HS-5 (cell line): ENCODE measurements at regions not wholly inside any gene's neighbourhood (a gene's known extent, or its start where the extent isn't known, plus 50 kb on each side); places are given as distances from the start of the nearest gene placed in this dataset.

Source experiments
- DNase-seq: peaks from one replicate; pipeline ENCODE4 v3.0.0-alpha.2; 2012; ENCODE audit warnings: low read depth

DNA sequence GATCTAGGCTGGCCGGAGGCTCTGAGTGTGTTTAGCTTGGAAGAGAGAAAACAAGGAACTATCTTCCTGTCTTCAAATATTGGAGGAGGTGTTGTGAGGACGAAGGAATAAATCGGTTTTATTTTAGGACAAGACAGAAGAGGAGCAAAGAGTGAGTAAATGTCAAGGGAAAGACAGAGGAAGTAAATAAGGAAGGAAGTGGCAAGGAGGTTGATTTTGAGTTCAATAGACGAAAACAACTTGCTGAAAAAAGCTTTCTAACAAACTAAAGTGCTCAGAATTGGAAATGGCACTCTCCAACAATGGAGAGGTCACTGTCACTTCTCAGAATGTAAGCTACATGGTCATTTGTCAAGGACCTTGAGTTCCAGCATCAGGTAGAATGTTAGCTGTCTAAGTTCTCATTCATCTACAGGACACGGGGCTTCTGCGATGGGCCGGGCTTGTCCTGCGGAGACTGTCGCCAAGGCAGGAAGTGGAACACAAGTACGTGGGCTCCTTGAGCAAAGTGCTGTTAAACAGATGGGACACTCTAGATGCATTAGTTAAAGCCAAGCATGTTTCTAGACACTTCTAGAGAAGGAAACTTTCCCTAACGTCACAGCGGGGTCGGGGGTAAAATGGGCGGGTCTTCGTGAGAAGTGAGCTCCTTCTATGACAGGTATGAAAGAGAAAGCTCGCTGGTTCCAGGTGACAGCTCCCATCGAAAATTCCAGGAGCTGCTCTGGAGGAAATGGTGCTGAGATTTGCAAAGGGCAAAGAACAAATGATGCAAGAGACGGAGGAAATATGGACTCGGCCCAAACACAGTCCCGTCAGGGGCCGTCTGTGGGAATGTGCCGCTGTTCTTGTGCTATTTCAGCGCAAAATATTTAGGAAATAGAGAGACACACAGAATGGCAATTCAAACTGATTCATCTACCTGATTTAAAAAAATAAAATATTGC, 103.9 kb upstream of the UBL3 start:
- DNase-seq: no peak

DNA sequence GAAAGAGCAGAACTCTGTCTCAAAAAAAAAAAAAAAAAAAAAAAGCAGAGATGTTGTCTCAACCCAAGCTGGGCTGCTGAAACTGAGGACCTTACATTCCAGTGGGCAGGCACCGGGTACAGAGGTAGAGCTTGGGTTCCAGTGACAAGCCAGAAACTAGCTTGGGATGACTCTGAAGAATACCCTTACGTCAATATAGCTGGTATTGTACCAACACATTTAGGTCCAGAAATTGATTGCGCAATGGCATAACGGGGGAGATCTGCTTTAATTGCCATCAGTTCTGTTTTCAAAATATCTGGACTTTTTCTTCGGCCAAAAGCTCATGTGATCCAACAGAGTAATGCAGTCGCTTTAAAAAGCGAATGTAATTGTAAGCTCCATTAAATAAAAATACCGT, 103.1 kb upstream of the UBL3 start:
- DNase-seq: no peak

DNA sequence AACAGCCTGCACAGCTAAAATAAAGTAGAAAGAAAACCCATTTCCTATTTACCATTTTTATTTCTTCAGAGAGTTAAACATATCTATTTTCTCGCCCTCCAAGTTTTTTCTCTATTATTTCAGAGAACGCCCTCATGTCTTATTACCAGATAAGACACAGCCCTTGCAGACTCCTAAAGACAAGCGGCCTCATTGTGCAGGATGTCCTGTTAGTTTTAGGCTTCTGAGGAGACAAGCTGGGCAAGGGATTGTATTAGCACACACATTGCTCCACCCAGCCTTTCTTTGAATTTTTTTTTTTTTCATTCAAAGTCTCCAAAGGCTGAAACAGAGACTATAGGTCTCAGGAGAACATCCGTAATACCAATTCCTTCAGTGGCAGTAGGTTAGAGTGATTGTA, 101.8 kb upstream of the UBL3 start:
- no peak for DNase-seq

DNA sequence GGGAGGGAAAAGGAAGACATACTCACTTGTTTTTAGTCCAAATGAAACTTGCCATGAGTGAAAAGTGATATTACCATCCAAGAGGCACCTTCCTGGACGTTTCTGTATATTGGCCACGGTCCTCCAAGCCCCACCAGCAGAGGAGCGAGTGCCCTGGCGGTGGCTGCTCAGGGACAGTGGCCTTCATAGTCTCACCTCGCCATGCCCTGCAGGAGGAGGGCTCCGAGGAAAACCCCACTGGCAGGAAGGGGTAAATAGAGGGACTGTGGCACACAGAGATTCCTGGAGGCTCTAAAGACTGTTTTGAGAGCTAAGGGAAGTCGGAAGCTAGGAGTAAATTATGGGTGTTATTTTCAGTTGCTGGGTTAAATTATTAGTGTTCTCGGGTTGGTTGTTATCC, 98.4 kb upstream of the UBL3 start:
- DNase-seq: no peak

DNA sequence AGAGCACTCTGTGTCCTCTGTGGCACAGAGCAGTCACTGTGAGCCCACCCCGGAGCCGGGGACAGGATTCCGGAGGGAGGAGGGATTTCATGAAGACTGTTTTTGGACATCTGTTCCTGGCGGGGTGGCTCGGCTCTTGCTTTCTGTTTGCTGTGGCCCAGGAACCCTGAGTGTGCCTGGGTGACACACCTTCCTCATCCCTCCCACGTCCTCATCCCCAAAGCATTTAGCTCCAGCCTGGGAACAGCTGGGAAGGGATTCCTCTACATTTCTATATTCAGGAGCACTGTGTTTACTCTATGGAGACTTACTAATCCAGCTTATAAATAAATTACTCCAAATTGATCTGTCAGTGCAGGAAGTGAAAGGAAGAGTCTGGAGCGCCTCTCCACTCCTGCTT, 97.8 kb upstream of the UBL3 start:
- DNase-seq: no peak

DNA sequence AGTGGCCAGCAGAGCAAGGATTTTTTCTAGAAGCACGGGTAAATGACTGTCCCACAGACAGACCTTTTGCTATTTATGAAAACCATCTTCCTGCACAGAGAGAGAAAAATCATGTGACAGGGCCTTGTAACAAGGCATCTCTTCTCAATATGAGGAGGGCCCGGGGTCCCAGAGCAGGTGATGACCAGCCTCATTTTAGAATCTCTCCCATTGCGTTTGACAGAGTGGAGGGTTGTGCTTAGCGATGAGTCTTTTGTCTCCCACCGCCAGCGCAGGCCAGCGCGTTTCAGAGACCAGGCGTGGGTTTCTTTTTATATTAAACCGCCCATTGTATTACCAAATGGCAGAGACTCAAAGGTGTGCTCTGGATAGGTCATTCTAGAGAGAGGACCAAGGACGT, 97.4 kb upstream of the UBL3 start:
- no peak for DNase-seq

DNA sequence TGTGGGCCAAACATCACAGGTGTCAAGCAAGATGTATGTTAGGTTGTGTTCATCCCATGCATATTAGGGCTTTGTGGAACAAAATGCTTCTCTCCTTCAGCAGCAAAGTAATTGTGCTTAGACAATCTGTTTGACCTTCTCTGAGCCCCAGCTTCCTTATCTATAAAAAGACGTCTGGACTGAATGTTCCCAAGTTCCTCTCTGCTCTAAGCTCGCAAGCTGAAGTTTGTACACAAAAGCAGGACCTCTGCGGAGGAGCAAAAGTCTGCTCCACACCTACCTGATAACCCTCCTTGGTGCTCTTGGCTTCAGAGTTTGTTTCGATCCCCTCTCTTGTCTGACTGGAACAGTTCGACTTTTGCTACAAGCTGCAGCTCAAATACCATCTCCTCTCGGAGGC, 95.7 kb upstream of the UBL3 start:
- DNase-seq: no peak

DNA sequence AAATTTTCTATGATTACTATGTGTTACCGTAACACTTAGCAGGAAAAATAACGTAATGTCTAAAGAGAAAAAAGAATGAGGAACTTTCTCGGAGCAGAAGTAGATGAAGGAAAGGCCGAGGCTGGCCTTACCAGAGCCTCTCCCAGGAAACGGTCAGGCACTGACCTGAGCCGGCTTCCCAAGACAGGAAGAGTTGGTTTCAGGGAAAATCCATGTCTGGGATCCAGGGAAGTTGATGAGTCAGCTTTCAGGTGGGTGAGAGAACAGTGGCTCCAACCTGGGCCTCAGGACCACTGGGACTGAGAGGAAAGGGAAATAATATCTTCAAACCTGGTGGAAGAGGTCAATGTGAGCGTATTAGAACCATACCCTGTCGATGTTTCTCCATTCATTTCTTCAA, 93.3 kb upstream of the UBL3 start:
- DNase-seq: no peak

DNA sequence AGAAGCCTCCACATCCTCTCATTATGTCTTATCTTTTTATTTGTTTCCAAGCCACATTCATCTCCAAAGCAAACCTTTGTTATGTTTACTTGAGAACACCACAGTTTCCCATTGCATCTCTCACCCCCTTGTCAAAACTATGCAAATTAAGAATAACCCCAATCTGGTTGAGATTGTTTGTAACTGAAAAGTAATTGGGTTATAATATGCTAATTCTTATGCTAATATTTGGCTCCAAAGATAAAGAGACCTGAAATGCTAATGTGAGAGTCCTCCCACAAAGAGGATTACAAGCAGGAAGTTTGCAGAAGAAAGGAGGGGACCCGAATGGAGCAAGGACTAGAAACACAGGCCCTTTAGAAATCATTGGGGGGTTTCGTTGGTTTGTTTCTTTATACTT, 92.9 kb upstream of the UBL3 start:
- no peak for DNase-seq

DNA sequence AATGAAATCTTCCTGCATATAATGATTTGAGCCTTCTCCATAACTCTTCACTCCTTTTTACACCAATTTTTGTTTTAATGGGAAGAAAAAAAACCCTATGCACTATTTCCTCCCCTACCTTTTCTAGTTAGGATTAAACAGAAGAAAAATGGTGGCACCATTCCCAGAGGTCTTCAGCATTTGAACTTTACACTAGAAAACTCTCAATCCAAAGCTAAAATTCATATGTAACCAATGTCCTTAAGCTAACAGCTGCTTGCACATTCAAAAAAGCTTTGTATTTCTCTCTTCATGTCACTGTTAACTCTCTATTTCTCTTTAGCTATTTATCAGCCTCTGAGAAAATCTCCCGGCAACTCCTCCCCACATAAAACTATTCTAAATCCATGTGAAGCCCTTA, 90.3 kb upstream of the UBL3 start:
- no peak for DNase-seq

DNA sequence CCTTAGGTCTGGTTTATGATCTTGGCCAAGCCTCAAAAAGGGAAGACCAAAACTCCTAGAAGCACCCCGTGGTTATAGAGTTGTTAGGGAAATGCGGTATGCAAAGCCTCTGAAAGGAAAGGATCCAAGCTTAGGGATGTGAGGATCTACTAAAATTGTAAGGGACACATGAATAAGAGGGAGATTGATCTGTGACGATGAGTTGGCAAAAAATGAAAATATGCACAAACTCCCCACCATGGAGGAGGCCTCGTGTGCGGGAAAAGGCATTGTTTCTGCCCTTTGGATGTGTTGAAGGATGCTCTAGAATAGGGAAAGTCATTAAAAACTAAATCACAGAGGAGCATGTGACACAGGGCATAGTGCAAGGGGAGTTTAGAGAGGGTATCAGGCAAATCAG, 88.7 kb upstream of the UBL3 start:
- no peak for DNase-seq

DNA sequence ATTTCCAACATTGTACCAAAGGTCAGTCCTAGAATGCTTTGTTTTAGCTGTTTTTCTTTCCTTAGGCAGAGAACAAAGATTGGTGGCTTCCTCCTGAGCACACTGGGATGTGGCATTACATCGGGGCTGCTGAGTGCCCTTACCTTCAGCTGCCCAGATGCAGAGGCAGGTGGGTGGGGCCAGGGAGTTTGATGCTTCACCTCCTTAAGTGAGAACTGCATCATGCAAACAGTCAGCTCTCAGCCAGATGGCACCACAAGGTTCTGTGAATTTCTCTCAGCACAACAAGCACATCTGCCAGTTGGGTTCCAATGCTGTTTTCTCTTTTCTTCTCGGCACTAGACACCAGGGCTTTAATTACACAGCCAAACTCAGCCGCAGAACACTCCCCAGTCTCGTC, 87.4 kb upstream of the UBL3 start:
- no peak for DNase-seq

DNA sequence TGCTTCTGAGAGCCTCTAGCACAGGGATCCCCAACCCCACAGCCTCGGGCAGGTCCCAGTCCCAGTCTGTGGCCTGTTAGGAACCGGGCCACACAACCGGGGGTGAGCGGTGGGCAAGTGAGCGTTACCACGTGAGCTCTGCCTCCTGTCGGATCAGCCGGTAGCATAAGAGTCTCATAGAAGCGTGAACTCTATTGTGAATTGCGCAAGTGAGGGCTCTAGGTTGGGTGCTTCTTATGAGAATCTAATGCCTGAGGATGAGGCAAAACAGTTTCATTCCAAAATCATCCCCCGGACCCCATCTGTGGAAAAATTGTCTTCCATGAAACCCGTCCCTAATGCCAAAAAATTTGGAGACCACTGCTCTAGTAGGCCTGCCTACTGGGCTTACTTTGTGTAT, 87.0 kb upstream of the UBL3 start:
- DNase-seq: no peak

DNA sequence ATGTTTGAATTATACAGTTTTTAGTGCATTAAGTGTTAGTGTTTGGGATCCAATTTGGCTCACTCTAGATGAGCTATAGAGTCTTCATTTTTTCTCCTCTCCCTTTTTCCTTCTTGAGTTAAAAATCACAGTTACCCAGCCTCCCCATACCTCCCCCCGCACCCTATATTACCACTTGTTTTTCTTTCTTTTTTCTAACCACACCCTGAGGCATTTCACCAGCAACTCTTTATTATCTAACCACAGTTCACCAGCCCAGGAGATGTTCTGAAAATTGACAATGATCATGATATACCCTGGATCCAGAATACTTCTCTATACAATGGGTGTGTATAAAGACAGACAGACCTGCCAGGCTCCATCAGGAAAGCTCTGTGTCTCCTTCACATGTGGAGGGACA, 86.5 kb upstream of the UBL3 start:
- DNase-seq: no peak

DNA sequence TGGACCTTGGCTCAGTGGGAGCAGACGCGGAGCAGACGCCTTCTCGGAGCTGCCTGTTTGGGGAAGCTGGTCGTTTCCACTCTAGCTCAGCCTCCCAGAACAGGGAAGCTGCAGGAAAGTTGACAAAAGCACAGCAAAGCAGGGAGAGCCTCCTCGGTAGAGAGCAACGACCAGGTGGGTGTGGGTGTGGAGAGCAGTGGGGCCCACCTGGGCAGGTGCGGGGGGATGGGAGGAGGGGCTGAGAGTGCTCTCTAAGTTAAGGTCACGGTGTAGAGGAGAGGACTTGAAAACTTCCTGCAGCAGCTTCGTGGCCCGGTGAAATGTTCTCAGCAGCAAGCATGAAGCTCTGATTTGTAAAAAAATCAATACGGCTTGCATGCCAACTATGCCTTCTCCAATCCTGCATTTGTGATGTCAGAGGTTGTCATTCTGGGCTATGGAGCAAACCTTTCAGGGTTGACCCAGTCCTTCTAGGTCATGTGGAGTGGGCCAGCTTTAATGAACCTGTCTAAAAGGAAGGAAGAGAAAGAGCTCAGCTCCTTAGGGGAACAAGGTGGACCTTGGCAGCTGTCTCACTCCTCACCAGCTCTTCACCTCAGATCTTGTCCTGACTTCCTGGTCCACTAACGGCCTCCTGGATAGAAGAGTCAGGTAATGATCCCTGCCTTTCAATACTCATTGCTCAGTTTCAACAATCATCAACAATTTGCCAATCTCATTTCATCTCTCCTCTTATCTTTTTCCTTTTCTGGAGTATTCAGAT, 85.8 kb upstream of the UBL3 start:
- DNase-seq: no peak

DNA sequence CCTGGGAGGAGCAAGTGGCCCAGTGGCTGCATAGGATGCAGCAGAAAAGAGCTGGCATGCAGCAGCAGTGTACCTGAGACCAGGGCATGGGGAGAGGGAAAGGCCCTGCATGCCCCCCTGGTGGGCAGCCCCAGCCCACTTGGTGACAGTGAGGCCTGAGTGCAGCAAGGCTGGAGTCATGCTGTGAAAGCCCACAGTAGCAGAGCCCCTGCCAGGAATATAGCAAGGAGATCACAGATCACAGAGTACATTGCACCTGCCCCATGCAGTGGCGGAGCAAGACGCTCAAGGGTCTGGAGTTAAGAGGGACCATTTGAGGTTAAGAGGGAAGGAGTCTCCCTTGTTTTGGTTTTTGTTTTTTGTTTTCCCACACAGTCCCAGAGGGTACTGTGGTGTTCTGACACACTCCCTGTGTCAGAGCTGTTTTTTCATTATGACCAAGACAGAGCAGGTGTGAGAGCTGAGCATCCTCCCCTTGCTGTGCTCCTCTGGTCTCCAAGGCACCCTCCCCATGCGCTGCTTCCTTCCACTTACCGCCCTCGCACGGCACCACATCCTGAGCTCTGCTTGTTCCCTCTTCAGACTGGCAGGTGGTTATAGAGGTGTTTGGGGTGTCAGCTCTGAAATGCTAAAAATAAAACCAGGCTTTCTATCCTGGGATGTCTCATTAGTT, 85.0 kb upstream of the UBL3 start:
- no peak for DNase-seq

DNA sequence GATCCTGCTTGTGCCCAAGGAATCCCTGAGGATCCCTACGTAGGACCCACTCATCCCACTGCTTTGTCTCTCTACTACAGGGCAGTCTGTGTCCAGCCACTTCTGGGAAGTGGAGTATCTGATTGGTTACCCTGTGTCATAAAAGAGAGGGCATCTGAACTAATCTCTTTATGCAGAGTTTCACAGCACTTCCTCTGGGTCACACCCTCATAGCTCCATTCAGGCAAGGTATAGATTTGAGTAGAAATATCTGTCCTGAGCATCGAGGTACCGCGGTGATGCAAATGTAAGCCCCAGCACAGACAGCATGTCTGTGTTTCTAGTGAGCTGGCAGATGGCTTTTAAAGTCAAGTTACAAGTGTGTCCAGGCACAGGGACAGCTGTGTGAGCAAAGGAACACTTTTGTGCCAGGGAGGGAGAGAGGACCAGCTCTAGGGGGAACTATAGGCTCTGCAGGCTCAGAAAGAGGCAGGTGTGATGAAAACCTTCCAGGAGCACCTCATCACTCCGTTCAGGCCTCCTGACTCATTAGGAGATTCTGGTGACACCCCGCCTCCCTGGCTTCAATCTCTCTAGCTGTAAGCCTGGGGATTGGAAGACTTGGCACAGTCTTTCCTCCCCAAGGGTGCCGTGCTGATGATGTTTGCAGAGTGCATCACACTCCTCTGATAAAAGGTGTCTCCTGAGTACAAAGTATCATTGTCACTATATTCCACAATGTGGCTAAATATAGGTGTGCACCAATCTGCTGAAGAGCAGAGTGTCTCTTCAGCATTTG, 84.3 kb upstream of the UBL3 start:
- no peak for DNase-seq

DNA sequence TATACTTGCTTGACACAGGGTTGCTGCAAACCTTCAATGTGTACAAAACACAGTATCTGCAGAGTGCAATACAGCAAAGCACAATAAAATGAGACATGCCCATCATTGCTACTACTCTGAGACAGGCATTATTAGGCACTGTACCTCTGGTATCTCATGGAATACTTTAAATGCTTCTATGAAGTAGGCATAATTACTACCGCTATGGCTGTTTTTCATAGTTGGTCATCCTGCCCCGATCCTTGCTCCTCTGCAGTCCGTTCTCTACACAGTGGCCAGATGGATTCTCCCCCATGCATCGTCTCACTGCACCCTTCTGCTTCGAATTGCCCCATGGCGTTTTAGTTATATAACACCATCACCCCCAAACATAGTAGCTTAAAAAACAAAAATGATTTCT, 83.0 kb upstream of the UBL3 start:
- DNase-seq: no peak

DNA sequence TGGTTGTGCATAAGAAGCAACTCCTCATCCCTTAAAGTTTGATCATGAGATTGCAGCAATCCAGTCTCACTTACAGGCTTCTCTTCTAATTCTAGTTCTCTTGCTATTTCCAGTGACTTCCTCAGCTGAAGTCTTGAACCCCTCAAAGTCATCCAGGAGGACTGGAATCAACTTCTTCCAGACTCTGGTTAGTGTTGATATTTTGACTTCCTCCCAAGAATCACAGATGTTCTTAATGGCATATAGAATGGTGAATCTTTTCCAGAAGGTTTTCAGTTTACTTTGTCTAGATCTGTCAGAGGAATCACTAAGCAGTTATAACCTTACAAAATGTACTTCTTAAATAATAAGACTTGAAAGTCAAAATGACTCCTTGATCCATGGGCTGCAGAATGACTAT, 81.3 kb upstream of the UBL3 start:
- DNase-seq: no peak

DNA sequence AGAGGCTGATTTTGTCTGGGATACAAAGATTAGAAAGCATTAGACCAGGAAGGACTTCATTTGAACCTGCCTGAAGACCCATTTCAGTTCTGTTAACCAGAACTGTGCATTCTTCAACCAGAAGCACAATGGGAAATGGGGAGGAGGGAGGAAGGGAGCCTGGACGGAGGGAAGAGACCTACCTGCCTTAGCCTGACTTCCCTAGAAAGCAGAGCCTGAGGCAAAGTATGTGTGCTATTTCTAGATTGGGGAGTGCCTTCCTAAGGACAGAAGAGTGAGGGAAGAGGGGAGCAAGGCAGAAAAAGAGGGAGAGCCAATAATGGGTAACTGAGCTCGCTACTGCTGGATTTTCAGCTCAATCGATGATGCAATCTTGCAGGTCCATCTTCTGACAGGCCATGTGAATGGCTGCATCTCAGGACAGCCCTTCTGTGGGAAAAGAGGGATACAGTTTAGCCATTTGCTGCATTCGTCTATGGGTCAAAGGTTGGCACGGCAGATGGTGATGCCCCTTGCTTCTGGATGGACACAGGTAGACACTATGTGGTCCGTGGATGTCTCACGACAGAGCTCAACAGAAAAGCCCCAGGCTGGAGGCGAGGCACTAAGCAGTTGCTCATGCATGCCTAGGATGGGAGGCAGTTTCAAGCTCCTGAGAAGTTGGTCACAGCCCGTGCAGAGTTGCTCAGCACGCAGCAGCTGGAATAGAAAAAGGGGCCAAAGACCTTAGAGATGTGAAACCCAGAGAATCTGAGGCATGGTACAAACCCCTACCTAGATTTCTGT, 78.8 kb upstream of the UBL3 start:
- DNase-seq: no peak

DNA sequence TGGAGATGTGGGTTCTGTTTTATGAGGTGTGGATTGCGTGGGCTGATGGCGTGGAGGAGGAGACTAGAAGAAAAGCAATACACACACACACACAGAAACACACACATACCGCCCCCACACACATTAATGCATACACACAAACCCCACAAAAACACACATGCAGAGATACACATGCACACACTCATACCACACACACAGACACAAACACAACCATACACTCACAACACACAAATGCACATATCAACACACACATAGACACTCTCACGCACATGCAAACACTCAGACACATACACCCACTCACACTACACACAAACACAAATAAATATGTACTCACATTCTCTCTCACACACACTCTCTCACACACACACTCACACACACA, 75.7 kb upstream of the UBL3 start:
- DNase-seq: no peak
